HL-60 (cell line): ENCODE measurements at regions not wholly inside any gene's neighbourhood (a gene's known extent, or its start where the extent isn't known, plus 50 kb on each side); places are given as distances from the start of the nearest gene placed in this dataset.

ENCODE experiments used
- POLR2AphosphoS5 ChIP-seq: IDR thresholded peaks from 2 replicates; pipeline ENCODE4 v1.6.1; 2012; ENCODE audit warnings: low read depth
- TF ChIP-seq, protein P1 (sequence below): IDR thresholded peaks from 2 replicates; pipeline ENCODE4 v1.6.1; 2012; ENCODE audit warnings: low read depth; ENCODE audit not compliant: insufficient replicate concordance
- TF ChIP-seq, protein P2 (sequence below): IDR thresholded peaks from one replicate; pipeline ENCODE4 v1.5.1; 2011; ENCODE audit warnings: low read length, control low read depth, inconsistent platforms; ENCODE audit not compliant: insufficient read depth

DNA sequence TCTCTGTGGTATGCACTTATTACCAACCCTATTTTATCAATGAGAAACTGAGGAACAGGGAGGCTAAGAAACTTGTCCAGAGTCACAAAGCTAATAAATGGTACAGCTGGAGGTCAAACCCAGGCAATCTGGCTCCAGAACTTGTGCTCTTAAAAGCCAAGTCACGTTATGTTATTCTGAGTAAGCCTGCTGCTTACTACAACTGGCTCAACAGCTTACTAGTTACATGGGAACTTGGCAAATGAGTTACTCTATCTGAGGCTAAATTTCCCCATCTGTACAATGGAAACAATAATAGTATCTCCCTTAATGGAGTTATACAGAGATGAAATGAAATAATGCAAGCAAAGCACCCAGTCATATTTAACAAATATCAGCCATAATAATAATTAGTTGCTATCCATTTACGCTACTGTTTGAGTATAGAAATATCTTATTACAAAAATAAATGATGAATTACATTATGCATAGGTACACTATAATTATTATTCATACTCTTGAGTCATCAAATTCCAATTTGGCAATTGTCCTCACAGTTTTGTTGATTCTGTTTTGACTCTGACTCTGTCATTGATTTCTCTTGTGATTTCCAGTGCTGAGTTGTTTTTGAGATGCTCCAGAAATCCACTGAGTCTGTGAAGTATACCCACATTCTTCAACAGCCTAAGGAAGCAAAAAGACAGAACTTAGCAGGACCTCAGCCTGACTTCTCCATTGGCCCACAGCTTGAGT is 112.2 kb downstream of the TBX5 start:
- TF ChIP-seq, protein P1, sequence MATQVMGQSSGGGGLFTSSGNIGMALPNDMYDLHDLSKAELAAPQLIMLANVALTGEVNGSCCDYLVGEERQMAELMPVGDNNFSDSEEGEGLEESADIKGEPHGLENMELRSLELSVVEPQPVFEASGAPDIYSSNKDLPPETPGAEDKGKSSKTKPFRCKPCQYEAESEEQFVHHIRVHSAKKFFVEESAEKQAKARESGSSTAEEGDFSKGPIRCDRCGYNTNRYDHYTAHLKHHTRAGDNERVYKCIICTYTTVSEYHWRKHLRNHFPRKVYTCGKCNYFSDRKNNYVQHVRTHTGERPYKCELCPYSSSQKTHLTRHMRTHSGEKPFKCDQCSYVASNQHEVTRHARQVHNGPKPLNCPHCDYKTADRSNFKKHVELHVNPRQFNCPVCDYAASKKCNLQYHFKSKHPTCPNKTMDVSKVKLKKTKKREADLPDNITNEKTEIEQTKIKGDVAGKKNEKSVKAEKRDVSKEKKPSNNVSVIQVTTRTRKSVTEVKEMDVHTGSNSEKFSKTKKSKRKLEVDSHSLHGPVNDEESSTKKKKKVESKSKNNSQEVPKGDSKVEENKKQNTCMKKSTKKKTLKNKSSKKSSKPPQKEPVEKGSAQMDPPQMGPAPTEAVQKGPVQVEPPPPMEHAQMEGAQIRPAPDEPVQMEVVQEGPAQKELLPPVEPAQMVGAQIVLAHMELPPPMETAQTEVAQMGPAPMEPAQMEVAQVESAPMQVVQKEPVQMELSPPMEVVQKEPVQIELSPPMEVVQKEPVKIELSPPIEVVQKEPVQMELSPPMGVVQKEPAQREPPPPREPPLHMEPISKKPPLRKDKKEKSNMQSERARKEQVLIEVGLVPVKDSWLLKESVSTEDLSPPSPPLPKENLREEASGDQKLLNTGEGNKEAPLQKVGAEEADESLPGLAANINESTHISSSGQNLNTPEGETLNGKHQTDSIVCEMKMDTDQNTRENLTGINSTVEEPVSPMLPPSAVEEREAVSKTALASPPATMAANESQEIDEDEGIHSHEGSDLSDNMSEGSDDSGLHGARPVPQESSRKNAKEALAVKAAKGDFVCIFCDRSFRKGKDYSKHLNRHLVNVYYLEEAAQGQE, result no peak
- TF ChIP-seq, protein P2, sequence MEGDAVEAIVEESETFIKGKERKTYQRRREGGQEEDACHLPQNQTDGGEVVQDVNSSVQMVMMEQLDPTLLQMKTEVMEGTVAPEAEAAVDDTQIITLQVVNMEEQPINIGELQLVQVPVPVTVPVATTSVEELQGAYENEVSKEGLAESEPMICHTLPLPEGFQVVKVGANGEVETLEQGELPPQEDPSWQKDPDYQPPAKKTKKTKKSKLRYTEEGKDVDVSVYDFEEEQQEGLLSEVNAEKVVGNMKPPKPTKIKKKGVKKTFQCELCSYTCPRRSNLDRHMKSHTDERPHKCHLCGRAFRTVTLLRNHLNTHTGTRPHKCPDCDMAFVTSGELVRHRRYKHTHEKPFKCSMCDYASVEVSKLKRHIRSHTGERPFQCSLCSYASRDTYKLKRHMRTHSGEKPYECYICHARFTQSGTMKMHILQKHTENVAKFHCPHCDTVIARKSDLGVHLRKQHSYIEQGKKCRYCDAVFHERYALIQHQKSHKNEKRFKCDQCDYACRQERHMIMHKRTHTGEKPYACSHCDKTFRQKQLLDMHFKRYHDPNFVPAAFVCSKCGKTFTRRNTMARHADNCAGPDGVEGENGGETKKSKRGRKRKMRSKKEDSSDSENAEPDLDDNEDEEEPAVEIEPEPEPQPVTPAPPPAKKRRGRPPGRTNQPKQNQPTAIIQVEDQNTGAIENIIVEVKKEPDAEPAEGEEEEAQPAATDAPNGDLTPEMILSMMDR, result no peak
- TF ChIP-seq POLR2AphosphoS5, result no peak
